ENCODE measurements at regions not wholly inside any gene's neighbourhood (a gene's known extent, or its start where the extent isn't known, plus 50 kb on each side); places are given as distances from the start of the nearest gene placed in this dataset.

DNA sequence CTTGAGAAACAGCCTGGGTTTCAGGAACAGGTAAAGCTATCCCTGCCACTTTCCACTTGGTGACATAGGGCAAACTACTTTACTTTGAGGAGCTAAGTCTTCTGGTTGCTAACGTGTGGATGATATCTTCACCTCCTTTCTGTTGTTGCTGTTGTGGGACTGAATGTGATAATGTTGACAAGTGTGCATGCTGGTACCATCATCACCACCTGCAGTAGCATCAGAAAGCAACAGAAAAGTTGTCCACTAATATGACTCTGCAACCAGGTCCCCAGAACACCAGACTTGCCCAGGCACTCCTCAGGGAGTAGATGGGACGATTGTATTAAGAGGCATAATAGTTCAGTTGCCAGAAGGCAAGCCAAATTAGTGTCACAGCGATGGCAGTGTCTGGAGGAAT, 203.2 kb upstream of the MCTP2 start:
- TF ChIP-seq ZNF416 (CRISPR knock-in tag; IDR thresholded peaks at IDR 0.05): no peak
- TF ChIP-seq ZNF121 (CRISPR knock-in tag; IDR thresholded peaks at IDR 0.05): no peak
- no peak for TF ChIP-seq TEAD4 (CRISPR knock-in tag; IDR thresholded peaks at IDR 0.05)
- TF ChIP-seq, protein P1, sequence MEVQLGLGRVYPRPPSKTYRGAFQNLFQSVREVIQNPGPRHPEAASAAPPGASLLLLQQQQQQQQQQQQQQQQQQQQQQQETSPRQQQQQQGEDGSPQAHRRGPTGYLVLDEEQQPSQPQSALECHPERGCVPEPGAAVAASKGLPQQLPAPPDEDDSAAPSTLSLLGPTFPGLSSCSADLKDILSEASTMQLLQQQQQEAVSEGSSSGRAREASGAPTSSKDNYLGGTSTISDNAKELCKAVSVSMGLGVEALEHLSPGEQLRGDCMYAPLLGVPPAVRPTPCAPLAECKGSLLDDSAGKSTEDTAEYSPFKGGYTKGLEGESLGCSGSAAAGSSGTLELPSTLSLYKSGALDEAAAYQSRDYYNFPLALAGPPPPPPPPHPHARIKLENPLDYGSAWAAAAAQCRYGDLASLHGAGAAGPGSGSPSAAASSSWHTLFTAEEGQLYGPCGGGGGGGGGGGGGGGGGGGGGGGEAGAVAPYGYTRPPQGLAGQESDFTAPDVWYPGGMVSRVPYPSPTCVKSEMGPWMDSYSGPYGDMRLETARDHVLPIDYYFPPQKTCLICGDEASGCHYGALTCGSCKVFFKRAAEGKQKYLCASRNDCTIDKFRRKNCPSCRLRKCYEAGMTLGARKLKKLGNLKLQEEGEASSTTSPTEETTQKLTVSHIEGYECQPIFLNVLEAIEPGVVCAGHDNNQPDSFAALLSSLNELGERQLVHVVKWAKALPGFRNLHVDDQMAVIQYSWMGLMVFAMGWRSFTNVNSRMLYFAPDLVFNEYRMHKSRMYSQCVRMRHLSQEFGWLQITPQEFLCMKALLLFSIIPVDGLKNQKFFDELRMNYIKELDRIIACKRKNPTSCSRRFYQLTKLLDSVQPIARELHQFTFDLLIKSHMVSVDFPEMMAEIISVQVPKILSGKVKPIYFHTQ (CRISPR knock-in tag; IDR thresholded peaks at IDR 0.05): no peak
- TF ChIP-seq ETV6 (CRISPR knock-in tag; IDR thresholded peaks at IDR 0.05): no peak
- no peak for TF ChIP-seq CBFB (CRISPR knock-in tag; IDR thresholded peaks at IDR 0.05; ENCODE audit: low read depth)
- TF ChIP-seq, protein P2, sequence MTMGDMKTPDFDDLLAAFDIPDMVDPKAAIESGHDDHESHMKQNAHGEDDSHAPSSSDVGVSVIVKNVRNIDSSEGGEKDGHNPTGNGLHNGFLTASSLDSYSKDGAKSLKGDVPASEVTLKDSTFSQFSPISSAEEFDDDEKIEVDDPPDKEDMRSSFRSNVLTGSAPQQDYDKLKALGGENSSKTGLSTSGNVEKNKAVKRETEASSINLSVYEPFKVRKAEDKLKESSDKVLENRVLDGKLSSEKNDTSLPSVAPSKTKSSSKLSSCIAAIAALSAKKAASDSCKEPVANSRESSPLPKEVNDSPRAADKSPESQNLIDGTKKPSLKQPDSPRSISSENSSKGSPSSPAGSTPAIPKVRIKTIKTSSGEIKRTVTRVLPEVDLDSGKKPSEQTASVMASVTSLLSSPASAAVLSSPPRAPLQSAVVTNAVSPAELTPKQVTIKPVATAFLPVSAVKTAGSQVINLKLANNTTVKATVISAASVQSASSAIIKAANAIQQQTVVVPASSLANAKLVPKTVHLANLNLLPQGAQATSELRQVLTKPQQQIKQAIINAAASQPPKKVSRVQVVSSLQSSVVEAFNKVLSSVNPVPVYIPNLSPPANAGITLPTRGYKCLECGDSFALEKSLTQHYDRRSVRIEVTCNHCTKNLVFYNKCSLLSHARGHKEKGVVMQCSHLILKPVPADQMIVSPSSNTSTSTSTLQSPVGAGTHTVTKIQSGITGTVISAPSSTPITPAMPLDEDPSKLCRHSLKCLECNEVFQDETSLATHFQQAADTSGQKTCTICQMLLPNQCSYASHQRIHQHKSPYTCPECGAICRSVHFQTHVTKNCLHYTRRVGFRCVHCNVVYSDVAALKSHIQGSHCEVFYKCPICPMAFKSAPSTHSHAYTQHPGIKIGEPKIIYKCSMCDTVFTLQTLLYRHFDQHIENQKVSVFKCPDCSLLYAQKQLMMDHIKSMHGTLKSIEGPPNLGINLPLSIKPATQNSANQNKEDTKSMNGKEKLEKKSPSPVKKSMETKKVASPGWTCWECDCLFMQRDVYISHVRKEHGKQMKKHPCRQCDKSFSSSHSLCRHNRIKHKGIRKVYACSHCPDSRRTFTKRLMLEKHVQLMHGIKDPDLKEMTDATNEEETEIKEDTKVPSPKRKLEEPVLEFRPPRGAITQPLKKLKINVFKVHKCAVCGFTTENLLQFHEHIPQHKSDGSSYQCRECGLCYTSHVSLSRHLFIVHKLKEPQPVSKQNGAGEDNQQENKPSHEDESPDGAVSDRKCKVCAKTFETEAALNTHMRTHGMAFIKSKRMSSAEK (CRISPR knock-in tag; IDR thresholded peaks at IDR 0.05; ENCODE audit: borderline replicate concordance): no peak
- no peak for ATAC-seq
- H3K27ac Mint-ChIP-seq: no peak overlapping the region
- H3K4me1 Mint-ChIP-seq: no peaks in the 10 kb centered on the region
- H3K9me3 Mint-ChIP-seq: no peaks in the 10 kb centered on the region
- no peaks in the 10 kb centered on the region for H3K36me3 Mint-ChIP-seq
- no peaks in the 10 kb centered on the region for H3K27me3 Mint-ChIP-seq (ENCODE audit: low read depth)
- CTCF ChIA-PET: no interaction called here
- H3K4me3 Mint-ChIP-seq: no peak overlapping the region
- no peak for DNase-seq (ENCODE audit: low spot score)
- POLR2A ChIA-PET: no interaction called here

DNA sequence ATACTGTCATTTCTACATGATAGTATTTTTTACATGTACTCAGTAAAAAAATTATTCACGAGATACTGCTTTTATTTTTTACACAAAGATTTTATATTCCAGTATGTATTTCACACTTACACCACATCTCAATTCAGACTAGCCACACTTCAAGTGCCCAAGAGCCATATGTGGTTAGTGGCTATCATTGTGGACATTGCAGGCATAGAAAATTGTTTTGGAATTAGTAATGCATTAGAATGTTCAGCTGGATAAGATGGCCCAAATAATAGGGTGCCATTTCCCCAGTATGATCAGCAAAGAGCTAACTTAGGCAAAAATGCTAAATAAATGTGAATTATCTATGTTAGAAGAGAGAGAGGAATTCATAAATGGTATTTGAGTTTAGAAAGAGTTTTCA, 203.8 kb upstream of the MCTP2 start:
- H3K27ac Mint-ChIP-seq: no peak overlapping the region
- H3K4me1 Mint-ChIP-seq: no peaks in the 10 kb centered on the region
- POLR2A ChIA-PET: no interaction called here
- no peaks in the 10 kb centered on the region for H3K36me3 Mint-ChIP-seq
- no peak overlapping the region for H3K4me3 Mint-ChIP-seq
- CTCF ChIA-PET: no interaction called here
- ATAC-seq: no peak
- TF ChIP-seq, protein P3, sequence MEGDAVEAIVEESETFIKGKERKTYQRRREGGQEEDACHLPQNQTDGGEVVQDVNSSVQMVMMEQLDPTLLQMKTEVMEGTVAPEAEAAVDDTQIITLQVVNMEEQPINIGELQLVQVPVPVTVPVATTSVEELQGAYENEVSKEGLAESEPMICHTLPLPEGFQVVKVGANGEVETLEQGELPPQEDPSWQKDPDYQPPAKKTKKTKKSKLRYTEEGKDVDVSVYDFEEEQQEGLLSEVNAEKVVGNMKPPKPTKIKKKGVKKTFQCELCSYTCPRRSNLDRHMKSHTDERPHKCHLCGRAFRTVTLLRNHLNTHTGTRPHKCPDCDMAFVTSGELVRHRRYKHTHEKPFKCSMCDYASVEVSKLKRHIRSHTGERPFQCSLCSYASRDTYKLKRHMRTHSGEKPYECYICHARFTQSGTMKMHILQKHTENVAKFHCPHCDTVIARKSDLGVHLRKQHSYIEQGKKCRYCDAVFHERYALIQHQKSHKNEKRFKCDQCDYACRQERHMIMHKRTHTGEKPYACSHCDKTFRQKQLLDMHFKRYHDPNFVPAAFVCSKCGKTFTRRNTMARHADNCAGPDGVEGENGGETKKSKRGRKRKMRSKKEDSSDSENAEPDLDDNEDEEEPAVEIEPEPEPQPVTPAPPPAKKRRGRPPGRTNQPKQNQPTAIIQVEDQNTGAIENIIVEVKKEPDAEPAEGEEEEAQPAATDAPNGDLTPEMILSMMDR (IDR thresholded peaks at IDR 0.05): no peak
- TF ChIP-seq, protein P4, sequence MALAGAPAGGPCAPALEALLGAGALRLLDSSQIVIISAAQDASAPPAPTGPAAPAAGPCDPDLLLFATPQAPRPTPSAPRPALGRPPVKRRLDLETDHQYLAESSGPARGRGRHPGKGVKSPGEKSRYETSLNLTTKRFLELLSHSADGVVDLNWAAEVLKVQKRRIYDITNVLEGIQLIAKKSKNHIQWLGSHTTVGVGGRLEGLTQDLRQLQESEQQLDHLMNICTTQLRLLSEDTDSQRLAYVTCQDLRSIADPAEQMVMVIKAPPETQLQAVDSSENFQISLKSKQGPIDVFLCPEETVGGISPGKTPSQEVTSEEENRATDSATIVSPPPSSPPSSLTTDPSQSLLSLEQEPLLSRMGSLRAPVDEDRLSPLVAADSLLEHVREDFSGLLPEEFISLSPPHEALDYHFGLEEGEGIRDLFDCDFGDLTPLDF (CRISPR knock-in tag; IDR thresholded peaks at IDR 0.05): no peak
- TF ChIP-seq, protein P5, sequence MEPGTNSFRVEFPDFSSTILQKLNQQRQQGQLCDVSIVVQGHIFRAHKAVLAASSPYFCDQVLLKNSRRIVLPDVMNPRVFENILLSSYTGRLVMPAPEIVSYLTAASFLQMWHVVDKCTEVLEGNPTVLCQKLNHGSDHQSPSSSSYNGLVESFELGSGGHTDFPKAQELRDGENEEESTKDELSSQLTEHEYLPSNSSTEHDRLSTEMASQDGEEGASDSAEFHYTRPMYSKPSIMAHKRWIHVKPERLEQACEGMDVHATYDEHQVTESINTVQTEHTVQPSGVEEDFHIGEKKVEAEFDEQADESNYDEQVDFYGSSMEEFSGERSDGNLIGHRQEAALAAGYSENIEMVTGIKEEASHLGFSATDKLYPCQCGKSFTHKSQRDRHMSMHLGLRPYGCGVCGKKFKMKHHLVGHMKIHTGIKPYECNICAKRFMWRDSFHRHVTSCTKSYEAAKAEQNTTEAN (CRISPR knock-in tag; IDR thresholded peaks at IDR 0.05): no peak
- TF ChIP-seq FOXP1 (CRISPR knock-in tag; IDR thresholded peaks at IDR 0.05; ENCODE audit: borderline replicate concordance): no peak
- no peak for TF ChIP-seq CREB1 (CRISPR knock-in tag; IDR thresholded peaks at IDR 0.05)
- TF ChIP-seq, protein P6, sequence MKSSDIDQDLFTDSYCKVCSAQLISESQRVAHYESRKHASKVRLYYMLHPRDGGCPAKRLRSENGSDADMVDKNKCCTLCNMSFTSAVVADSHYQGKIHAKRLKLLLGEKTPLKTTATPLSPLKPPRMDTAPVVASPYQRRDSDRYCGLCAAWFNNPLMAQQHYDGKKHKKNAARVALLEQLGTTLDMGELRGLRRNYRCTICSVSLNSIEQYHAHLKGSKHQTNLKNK (CRISPR knock-in tag; IDR thresholded peaks at IDR 0.05): no peak
- no peak for TF ChIP-seq CREM (CRISPR knock-in tag; IDR thresholded peaks at IDR 0.05)
- no peak for TF ChIP-seq NFE2L1 (CRISPR knock-in tag; IDR thresholded peaks at IDR 0.05)
- no peak for TF ChIP-seq NR2C2 (CRISPR knock-in tag; IDR thresholded peaks at IDR 0.05)
- H3K9me3 Mint-ChIP-seq: no peaks in the 10 kb centered on the region
- DNase-seq (ENCODE audit: low spot score): no peak
- H3K27me3 Mint-ChIP-seq (ENCODE audit: low read depth): no peaks in the 10 kb centered on the region
